HG02759 (cell line): ENCODE measurements at regions not wholly inside any gene's neighbourhood (a gene's known extent, or its start where the extent isn't known, plus 50 kb on each side); places are given as distances from the start of the nearest gene placed in this dataset.
"Not testable (repeated sequence)": the region's sequence is repeated elsewhere in the genome, so short reads cannot be mapped to it uniquely, and the experiment has no call there.

ENCODE experiments used
- ATAC-seq: cut with Tn5 transposase; IDR thresholded peaks from one replicate; pipeline ENCODE4 v1.9.1; 2021; ENCODE audit warnings: mild to moderate bottlenecking, moderate library complexity; ENCODE audit not compliant: unreplicated experiment

- ATAC-seq, result no peak
Observed at GRCh38 chr2:21330786-21331391, 207.1 kb downstream of the TDRD15 start.

- ATAC-seq, result no peak
Observed at GRCh38 chr2:21331625-21332370, 208.0 kb downstream of the TDRD15 start.

DNA sequence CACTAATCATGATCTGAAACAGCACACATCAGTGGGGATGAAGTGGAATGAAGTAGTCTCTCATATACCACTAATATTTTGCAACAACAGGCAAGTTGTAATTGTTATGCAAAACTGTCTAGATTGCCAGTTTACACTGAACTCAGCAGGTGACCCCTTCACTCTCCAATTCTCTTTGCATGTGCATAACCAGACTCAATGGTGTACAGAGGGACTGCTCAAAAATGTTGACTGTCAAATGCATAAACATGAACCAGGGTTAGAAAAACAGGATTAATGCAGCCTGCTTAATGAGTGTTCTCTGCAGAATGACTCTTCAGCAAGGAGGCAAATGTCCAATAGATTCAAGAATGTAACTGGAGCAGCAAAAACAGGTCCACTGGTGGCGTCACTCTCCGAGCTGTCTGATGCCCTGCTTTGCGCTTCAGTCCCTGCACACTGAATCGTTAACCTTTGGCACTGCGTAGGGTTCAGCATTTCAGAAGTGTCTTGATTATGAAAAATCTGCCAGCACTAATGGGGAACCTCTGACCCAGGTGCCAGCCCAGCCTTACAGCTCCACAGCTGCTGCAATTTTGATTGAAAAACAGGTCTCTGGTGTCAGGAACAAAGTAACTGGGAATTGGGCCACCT lies 209.3 kb downstream of the TDRD15 start:
- ATAC-seq, result no peak

- no peak for ATAC-seq
Observed at GRCh38 chr2:21333684-21334083, 209.9 kb downstream of the TDRD15 start.

- ATAC-seq, result no peak
Observed at GRCh38 chr2:21346984-21347383, 223.2 kb downstream of the TDRD15 start.

DNA sequence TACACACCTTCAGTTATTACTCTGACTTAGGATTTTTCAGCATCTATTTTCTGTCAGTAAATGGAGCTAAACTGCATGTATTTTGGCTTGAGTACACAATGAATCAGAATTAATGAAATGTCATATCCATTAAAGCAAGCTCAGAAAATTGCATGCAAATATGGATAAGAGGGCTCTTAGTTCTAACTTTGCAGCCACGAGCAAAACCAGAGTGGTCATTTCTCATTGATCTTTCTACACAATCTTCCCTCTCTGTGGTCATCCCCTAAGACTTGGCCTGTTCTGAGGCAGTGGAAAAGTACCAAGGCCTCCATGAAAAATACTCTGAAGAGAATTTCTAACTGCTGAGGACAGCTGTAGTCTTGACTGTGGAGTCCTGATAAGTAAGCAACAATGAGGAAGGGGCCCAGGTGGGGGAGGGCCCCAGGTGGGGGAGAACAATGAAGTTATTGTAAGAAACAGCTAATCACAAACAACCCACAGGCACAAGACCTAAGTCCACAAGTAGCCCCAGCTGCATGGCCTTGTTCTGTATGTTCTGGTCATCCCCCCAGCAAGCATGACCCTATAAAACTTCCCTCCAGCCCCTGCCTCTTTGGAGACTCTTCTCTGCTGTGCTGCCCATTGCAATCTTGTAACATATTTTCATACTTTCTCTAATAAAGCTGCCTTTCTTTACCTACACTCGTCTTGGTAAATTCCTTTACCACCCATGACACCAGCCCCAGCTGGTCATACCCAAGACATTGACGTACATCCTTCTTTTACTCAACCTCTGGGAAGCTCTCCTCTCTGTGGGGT lies 230.3 kb downstream of the TDRD15 start:
- ATAC-seq, result no peak

- no peak for ATAC-seq
Observed at GRCh38 chr2:21356086-21356856, 232.5 kb downstream of the TDRD15 start.

- ATAC-seq, result no peak
Observed at GRCh38 chr2:21356857-21357255, 233.1 kb downstream of the TDRD15 start.

DNA sequence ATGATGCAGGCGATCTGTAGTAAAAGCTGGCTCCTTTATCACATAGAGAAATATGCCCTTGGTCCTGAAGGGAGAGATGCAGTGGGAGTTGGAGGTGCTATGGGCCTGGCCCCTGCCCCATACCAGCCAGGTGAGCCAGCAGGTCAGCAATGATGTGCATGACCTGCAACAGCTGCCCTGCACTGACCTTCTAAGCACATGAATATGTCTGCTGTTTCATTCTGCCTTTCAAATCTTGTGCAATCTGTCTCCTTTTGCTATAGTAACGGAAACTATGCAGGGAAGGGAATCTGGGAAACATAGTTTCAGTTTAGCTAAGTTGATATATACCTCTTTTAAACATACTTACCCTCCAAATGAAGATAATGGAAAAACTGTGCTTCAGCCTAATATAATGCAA lies 235.2 kb downstream of the TDRD15 start:
- no peak for ATAC-seq

GRCh38 chr2:21361384-21361783 lies 237.6 kb downstream of the TDRD15 start:
- no peak for ATAC-seq

- ATAC-seq, result no peak
Observed at GRCh38 chr2:21361957-21362486, 238.3 kb downstream of the TDRD15 start.

- no peak for ATAC-seq
Observed at GRCh38 chr2:21363364-21363763, 239.6 kb downstream of the TDRD15 start.

- no peak for ATAC-seq
Observed at GRCh38 chr2:21367421-21367820, 243.7 kb downstream of the TDRD15 start.

DNA sequence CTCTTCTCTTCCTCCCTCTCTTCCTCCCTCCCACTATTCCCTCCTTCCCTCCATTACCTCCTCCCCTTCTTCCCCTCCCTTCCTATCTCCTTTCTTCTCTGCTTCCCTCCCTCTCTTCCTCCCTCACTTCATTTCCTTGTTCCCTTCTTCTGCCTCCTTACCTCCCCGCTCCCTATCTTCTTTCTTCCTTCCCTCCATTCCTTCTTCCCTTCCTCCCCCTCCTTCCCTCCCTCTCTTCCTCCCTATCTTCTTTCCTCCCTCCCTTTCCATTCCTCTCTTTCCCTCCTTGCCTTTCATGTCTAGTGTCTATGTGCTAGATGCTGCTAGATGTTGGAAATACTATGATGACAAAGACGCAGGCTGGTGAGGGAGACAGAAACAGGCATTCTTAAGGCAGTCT lies 246.0 kb downstream of the TDRD15 start:
- ATAC-seq, result no peak

DNA sequence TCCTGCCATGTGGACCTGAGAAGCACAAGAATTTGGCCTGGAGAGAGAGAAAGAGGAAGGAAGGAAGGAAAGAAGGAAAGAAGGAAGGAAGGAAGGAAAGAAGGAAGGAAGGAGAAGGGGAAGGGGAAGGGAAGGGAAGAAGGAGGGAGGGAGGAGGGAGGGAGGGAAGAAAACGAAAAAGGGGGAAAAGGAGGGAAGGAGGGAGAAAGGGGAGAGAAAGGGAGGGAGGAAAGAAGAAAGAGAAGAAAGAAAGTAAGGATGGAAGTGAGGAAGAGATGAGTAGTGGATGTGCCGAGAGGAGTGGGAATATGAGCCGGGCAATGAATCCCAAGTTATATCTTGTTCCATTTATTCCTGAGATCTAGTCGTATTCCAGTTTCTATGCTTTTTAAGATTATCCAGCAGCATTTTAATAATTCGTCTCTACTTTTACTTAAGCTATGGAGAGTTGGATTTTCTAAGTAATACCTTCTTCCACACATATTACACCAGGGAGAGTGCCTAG lies 247.8 kb downstream of the TDRD15 start:
- ATAC-seq, result no peak

GRCh38 chr2:21372654-21373053 lies 248.9 kb downstream of the TDRD15 start:
- no peak for ATAC-seq

GRCh38 chr2:21376864-21377263 lies 253.1 kb downstream of the TDRD15 start:
- ATAC-seq, result no peak

DNA sequence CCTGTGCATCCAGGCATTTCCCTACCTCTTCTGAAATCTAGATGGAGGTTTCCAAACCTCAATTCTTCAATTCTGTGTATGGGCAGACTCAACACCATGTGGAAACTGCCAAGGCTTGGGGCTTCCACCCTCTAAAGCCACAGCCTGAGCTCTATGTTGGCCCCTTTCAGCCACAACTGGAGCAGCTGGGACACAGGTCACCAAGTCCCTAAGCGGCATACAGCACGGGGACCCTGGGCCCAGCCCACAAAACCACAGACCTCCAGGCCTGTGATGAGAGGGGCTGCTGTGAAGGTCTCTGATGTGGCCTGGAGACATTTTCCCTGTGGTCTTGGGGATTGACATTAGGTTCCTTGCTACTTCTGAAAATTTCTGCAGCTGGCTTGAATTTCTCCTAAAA lies 255.4 kb downstream of the TDRD15 start:
- no peak for ATAC-seq

GRCh38 chr2:21379668-21380067 lies 255.9 kb downstream of the TDRD15 start:
- ATAC-seq, result not testable (repeated sequence)

DNA sequence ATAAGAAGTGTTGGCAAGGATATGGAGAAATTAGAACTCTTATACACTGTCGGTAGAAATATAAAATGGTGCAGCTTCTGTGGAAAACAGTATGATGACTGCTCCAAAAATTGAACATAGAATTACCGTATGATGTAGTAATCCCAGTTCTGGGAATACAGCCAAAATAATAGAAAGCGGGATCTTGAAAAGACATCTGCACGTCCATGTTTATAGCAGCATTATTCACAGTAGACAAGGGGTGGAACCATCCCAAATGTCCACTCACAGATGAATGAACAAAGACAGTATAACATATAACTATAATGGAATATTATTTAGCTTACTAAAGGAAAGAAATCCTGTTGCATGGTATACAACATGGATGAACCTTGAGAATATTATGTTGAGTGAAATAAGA lies 257.7 kb downstream of the TDRD15 start:
- no peak for ATAC-seq
